ENCODE measurements at regions not wholly inside any gene's neighbourhood (a gene's known extent, or its start where the extent isn't known, plus 50 kb on each side); places are given as distances from the start of the nearest gene placed in this dataset.
"Not testable (repeated sequence)": the region's sequence is repeated elsewhere in the genome, so short reads cannot be mapped to it uniquely, and the experiment has no call there.

DNA sequence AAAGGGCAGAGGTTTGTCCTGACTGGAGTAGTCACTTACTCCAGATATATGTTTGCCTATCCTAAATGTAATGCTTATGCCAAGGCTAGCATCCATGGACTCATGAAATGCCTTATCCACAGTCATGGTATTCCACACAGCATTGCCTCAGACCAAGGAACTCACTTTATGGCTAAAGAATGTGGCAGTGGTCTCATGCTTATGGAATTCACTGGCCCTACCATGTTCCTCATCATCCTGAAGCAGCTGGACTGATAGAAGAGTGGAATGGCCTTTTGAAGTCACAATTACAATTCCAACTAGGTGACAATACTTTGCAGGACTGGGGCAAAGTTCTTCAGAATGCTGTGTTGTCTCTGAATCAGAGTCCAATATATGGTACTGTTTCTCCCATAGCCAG is 1014.8 kb downstream of the RAPGEF2 start:
- Mint-ChIP-seq H3K36me3 (ENCODE audit: low read depth) (peaks cover 3% of the 10 kb centered on the region), H3K4me3 (ENCODE audit: unreplicated experiment) (no peak overlapping the region), H3K27me3 (ENCODE audit: low read depth) (no peaks in the 10 kb centered on the region), H3K9me3 (ENCODE audit: low read depth) (peaks cover 31% of the 10 kb centered on the region), H3K27ac (ENCODE audit: unreplicated experiment) (no peak overlapping the region), H3K4me1 (ENCODE audit: low read depth) (no peaks in the 10 kb centered on the region)
- DNase-seq (ENCODE audit: low spot score) = no peak
- TF ChIP-seq, protein P1, sequence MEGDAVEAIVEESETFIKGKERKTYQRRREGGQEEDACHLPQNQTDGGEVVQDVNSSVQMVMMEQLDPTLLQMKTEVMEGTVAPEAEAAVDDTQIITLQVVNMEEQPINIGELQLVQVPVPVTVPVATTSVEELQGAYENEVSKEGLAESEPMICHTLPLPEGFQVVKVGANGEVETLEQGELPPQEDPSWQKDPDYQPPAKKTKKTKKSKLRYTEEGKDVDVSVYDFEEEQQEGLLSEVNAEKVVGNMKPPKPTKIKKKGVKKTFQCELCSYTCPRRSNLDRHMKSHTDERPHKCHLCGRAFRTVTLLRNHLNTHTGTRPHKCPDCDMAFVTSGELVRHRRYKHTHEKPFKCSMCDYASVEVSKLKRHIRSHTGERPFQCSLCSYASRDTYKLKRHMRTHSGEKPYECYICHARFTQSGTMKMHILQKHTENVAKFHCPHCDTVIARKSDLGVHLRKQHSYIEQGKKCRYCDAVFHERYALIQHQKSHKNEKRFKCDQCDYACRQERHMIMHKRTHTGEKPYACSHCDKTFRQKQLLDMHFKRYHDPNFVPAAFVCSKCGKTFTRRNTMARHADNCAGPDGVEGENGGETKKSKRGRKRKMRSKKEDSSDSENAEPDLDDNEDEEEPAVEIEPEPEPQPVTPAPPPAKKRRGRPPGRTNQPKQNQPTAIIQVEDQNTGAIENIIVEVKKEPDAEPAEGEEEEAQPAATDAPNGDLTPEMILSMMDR (IDR thresholded peaks at IDR 0.05) = no peak

- not testable (repeated sequence) for H3K36me3 Mint-ChIP-seq (ENCODE audit: low read depth); H3K4me3 Mint-ChIP-seq (ENCODE audit: unreplicated experiment); H3K27ac Mint-ChIP-seq (ENCODE audit: unreplicated experiment); H3K9me3 Mint-ChIP-seq (ENCODE audit: low read depth); H3K27me3 Mint-ChIP-seq (ENCODE audit: low read depth); DNase-seq (ENCODE audit: low spot score); H3K4me1 Mint-ChIP-seq (ENCODE audit: low read depth)
Measured at GRCh38 chr4:160125576-160126287, 1022.9 kb downstream of the RAPGEF2 start.

DNA sequence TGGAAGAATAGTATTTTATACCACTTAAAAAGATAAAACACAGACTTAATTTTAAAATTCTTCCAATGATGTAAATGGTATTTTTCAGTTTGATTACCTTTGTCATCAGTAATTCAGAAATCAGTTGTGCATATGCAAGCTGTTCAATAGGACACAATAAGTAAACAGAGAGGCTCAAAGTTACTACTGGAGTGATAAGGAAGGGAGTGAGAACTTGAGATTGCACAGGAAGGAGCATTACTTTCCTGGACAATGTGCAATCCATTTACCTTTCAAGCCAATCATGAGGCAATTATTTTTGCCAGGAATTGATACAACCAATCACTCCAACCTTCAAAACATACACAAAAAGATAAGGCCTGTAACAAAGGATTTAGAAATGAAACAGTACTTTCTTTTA is 1024.3 kb downstream of the RAPGEF2 start:
- Mint-ChIP-seq H3K4me3 (ENCODE audit: unreplicated experiment) (no peak overlapping the region), H3K27me3 (ENCODE audit: low read depth) (no peaks in the 10 kb centered on the region), H3K27ac (ENCODE audit: unreplicated experiment) (no peak overlapping the region), H3K4me1 (ENCODE audit: low read depth) (peaks cover 9% of the 10 kb centered on the region), H3K9me3 (ENCODE audit: low read depth) (peaks cover 14% of the 10 kb centered on the region), H3K36me3 (ENCODE audit: low read depth) (no peaks in the 10 kb centered on the region)
- DNase-seq (ENCODE audit: low spot score) = no peak
- TF ChIP-seq, protein P1 (IDR thresholded peaks at IDR 0.05) = no peak

GRCh38 chr4:160129439-160129838 is 1026.6 kb downstream of the RAPGEF2 start:
- TF ChIP-seq, protein P1 (IDR thresholded peaks at IDR 0.05) = no peak
- Mint-ChIP-seq H3K27me3 (ENCODE audit: low read depth) (no peaks in the 10 kb centered on the region), H3K4me1 (ENCODE audit: low read depth) (peaks cover 9% of the 10 kb centered on the region), H3K9me3 (ENCODE audit: low read depth) (peaks cover 26% of the 10 kb centered on the region), H3K36me3 (ENCODE audit: low read depth) (no peaks in the 10 kb centered on the region), H3K4me3 (ENCODE audit: unreplicated experiment) (no peak overlapping the region), H3K27ac (ENCODE audit: unreplicated experiment) (no peak overlapping the region)
- no peak for DNase-seq (ENCODE audit: low spot score)

DNA sequence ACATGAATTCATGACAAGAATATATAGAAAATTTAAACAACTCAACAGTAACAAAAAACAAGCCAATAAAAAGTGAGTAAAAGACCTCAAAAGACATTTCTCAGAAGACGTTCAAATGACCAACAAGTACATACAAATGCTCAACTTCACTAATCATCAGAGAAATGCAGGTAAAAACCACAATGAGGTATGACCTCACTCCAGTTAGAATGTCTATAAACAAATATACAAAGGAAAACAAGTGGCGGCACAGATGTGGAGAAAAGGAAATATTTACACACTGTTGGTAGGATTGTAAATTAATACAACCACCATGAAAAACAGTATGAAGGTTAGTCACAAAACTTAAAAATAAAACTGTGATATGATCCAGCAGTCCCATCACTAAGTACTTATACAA is 1033.1 kb downstream of the RAPGEF2 start:
- TF ChIP-seq, protein P1 (IDR thresholded peaks at IDR 0.05) = no peak
- H3K4me1 Mint-ChIP-seq (ENCODE audit: low read depth) = no peaks in the 10 kb centered on the region
- peaks cover 15% of the 10 kb centered on the region for H3K27me3 Mint-ChIP-seq (ENCODE audit: low read depth)
- H3K36me3 Mint-ChIP-seq (ENCODE audit: low read depth) = no peaks in the 10 kb centered on the region
- no peak overlapping the region for H3K4me3 Mint-ChIP-seq (ENCODE audit: unreplicated experiment)
- DNase-seq (ENCODE audit: low spot score) = no peak
- H3K9me3 Mint-ChIP-seq (ENCODE audit: low read depth) = peaks cover 25% of the 10 kb centered on the region
- no peak overlapping the region for H3K27ac Mint-ChIP-seq (ENCODE audit: unreplicated experiment)

DNA sequence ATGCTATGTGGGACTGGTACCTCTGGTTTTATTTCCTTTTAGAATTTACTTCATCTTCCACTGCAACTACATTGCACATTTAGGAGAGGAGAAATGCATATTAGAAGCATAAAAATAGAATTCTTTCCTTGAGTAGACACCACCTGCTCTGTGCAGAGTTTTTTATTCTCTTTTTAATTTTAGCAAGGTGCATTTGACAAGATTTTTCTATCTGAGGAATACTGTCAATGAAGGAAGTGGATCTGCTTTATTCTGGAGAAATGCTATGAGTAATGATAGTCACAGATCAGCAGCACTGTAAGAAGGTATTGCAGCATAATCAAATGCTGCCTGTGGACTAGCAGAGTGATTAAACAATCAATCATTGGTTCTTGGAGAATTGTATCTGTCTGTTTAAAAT is 1038.3 kb downstream of the RAPGEF2 start:
- TF ChIP-seq, protein P1 (IDR thresholded peaks at IDR 0.05) = no peak
- Mint-ChIP-seq H3K27me3 (ENCODE audit: low read depth) (peaks cover 21% of the 10 kb centered on the region), H3K36me3 (ENCODE audit: low read depth) (no peaks in the 10 kb centered on the region), H3K9me3 (ENCODE audit: low read depth) (no peaks in the 10 kb centered on the region), H3K4me3 (ENCODE audit: unreplicated experiment) (no peak overlapping the region), H3K27ac (ENCODE audit: unreplicated experiment) (no peak overlapping the region), H3K4me1 (ENCODE audit: low read depth) (no peaks in the 10 kb centered on the region)
- no peak for DNase-seq (ENCODE audit: low spot score)
